HG03135 (cell line): ENCODE measurements at regions not wholly inside any gene's neighbourhood (a gene's known extent, or its start where the extent isn't known, plus 50 kb on each side); places are given as distances from the start of the nearest gene placed in this dataset.

Source experiments
- ATAC-seq: cut with Tn5 transposase; IDR thresholded peaks from one replicate; pipeline ENCODE4 v1.9.1; 2021; ENCODE audit warnings: mild to moderate bottlenecking, moderate library complexity; ENCODE audit not compliant: unreplicated experiment

- ATAC-seq = no peak
Observed at GRCh38 chrX:40325161-40325560, 227.4 kb upstream of the BCOR start.

GRCh38 chrX:40323977-40324376, 226.2 kb upstream of the BCOR start:
- ATAC-seq = no peak

GRCh38 chrX:40320819-40321218, 223.1 kb upstream of the BCOR start:
- no peak for ATAC-seq

- ATAC-seq = no peak
Observed at GRCh38 chrX:40318801-40319200, 221.0 kb upstream of the BCOR start.

- no peak for ATAC-seq
Observed at GRCh38 chrX:40318076-40318475, 220.3 kb upstream of the BCOR start.

GRCh38 chrX:40316502-40316901, 218.7 kb upstream of the BCOR start:
- ATAC-seq = no peak

- ATAC-seq = no peak
Observed at GRCh38 chrX:40314070-40314469, 216.3 kb upstream of the BCOR start.

- ATAC-seq = no peak
Observed at GRCh38 chrX:40313269-40313668, 215.5 kb upstream of the BCOR start.

GRCh38 chrX:40310447-40310846, 212.7 kb upstream of the BCOR start:
- no peak for ATAC-seq

- ATAC-seq = no peak
Observed at GRCh38 chrX:40310016-40310415, 212.3 kb upstream of the BCOR start.

GRCh38 chrX:40307871-40308270, 210.1 kb upstream of the BCOR start:
- no peak for ATAC-seq

GRCh38 chrX:40304115-40304514, 206.4 kb upstream of the BCOR start:
- ATAC-seq = no peak

GRCh38 chrX:40303256-40304077, 205.7 kb upstream of the BCOR start:
- no peak for ATAC-seq

GRCh38 chrX:40300286-40300890, 202.6 kb upstream of the BCOR start:
- ATAC-seq = no peak

GRCh38 chrX:40299641-40300046, 201.9 kb upstream of the BCOR start:
- ATAC-seq = no peak

- ATAC-seq = no peak
Observed at GRCh38 chrX:40298572-40299479, 201.1 kb upstream of the BCOR start.

- ATAC-seq = no peak
Observed at GRCh38 chrX:40298069-40298468, 200.3 kb upstream of the BCOR start.

GRCh38 chrX:40291553-40291952, 193.8 kb upstream of the BCOR start:
- no peak for ATAC-seq

- no peak for ATAC-seq
Observed at GRCh38 chrX:40290517-40290916, 192.8 kb upstream of the BCOR start.

GRCh38 chrX:40285876-40286275, 188.1 kb upstream of the BCOR start:
- no peak for ATAC-seq

- no peak for ATAC-seq
Observed at GRCh38 chrX:40284852-40285251, 187.1 kb upstream of the BCOR start.

GRCh38 chrX:40283981-40284380, 186.2 kb upstream of the BCOR start:
- ATAC-seq = no peak
